ENCODE measurements at regions not wholly inside any gene's neighbourhood (a gene's known extent, or its start where the extent isn't known, plus 50 kb on each side); places are given as distances from the start of the nearest gene placed in this dataset.

DNA sequence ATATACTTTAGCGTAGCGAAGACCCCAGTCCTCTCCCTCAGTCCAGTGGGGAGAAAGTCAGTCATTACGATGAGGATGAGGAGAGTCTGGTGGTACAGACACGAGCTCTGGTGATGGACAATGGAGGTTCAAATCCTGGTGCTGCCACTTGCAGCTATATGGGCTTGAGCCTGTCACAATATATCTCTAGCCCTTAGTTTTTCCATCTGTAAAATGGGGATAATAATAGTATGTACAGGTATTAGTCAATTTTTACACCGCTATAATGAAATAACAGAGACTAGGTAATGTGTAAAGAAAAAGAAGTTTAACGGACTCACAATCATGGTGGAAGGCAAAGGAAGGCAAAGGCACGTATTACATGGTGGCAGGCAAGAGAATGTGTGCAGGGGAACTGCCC is 237.9 kb downstream of the BCAS1 start:
- TF ChIP-seq, protein P1, sequence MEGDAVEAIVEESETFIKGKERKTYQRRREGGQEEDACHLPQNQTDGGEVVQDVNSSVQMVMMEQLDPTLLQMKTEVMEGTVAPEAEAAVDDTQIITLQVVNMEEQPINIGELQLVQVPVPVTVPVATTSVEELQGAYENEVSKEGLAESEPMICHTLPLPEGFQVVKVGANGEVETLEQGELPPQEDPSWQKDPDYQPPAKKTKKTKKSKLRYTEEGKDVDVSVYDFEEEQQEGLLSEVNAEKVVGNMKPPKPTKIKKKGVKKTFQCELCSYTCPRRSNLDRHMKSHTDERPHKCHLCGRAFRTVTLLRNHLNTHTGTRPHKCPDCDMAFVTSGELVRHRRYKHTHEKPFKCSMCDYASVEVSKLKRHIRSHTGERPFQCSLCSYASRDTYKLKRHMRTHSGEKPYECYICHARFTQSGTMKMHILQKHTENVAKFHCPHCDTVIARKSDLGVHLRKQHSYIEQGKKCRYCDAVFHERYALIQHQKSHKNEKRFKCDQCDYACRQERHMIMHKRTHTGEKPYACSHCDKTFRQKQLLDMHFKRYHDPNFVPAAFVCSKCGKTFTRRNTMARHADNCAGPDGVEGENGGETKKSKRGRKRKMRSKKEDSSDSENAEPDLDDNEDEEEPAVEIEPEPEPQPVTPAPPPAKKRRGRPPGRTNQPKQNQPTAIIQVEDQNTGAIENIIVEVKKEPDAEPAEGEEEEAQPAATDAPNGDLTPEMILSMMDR (IDR thresholded peaks at IDR 0.05), result no peak
- no peak for TF ChIP-seq POLR2A (IDR thresholded peaks at IDR 0.05)

Data from right lobe of liver (tissue), 4 donors.